Right lobe of liver (tissue), 4 donors: ENCODE measurements at regions not wholly inside any gene's neighbourhood (a gene's known extent, or its start where the extent isn't known, plus 50 kb on each side); places are given as distances from the start of the nearest gene placed in this dataset.

Experiments used
- POLR2A ChIP-seq: fragments of 450-650 bp; IDR thresholded peaks from one replicate; pipeline ENCODE4 v1.6.1; 2017; ENCODE audit warnings: antibody characterized with exemption, mild to moderate bottlenecking
- TF ChIP-seq, protein P1 (sequence below), 4 donors: fragments of 200-600 bp in 3 of 4; fragments of 450-650 bp in 1 of 4; IDR thresholded peaks; one replicate each; pipeline versions ENCODE4 v1.5.1 to v1.8.0; 2016 to 2022; ENCODE audit warnings: antibody characterized with exemption in 4 of 4, mild to moderate bottlenecking in 2 of 4
- donor health status: DM: no; HTN: no; CAD: no.
- donor health status: DM: no; HTN: no; CAD: no.
- donor health status: DM: no; HTN: yes; CAD: no.

DNA sequence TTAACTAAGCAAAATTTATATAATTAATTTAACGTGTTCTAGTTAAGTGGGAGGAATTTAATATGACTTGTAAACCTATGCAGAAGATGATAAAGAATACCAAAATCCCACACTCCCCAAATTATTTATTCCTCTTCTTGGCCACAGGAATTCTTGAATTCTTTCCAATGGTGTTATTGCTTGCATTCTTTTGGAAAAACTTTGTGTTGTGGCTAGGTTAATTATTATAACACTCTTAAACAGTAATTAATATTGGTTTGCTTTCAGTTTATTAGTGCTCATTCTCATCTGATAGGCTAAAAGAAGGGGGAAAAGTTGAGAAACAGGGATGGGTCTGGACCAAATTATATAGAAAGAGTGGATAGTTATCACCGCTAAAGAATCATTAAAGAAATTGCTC, 141.5 kb upstream of the PABPC4L start:
- TF ChIP-seq, protein P1, sequence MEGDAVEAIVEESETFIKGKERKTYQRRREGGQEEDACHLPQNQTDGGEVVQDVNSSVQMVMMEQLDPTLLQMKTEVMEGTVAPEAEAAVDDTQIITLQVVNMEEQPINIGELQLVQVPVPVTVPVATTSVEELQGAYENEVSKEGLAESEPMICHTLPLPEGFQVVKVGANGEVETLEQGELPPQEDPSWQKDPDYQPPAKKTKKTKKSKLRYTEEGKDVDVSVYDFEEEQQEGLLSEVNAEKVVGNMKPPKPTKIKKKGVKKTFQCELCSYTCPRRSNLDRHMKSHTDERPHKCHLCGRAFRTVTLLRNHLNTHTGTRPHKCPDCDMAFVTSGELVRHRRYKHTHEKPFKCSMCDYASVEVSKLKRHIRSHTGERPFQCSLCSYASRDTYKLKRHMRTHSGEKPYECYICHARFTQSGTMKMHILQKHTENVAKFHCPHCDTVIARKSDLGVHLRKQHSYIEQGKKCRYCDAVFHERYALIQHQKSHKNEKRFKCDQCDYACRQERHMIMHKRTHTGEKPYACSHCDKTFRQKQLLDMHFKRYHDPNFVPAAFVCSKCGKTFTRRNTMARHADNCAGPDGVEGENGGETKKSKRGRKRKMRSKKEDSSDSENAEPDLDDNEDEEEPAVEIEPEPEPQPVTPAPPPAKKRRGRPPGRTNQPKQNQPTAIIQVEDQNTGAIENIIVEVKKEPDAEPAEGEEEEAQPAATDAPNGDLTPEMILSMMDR (IDR thresholded peaks at IDR 0.05) = no peak
- TF ChIP-seq POLR2A = no peak
